ENCODE measurements at regions not wholly inside any gene's neighbourhood (a gene's known extent, or its start where the extent isn't known, plus 50 kb on each side); places are given as distances from the start of the nearest gene placed in this dataset.
A peak's percentile ranks its signal among the peaks of the same experiment; 100 is the strongest.

- Histone ChIP-seq H4K91ac (ENCODE audit: low read depth, low read length) (no peak overlapping the region), H3K4ac (ENCODE audit: low read depth, low read length) (no peak overlapping the region), H2AFZ (ENCODE audit: insufficient read depth, low read length, poor library complexity) (no peak overlapping the region), H3K9ac (ENCODE audit: low read length) (no peak overlapping the region), H3K27ac (ENCODE audit: low read depth, low read length) (no peak overlapping the region), H4K8ac (ENCODE audit: low read depth, low read length) (no peak overlapping the region), H3K4me3 (ENCODE audit: low read depth, low read length) (no peak overlapping the region), H3K79me1 (ENCODE audit: low read length) (no peaks in the 10 kb centered on the region), H3K79me2 (ENCODE audit: control insufficient read depth, insufficient read depth, low read length, poor library complexity) (no peaks in the 10 kb centered on the region), H3K23ac (ENCODE audit: low read length) (no peak overlapping the region), H3K27me3 (ENCODE audit: insufficient read depth, low read length) (no peaks in the 10 kb centered on the region), H4K12ac (ENCODE audit: low read depth, low read length) (no peak overlapping the region), H2AK5ac (ENCODE audit: low read length) (no peak overlapping the region), H3K4me2 (ENCODE audit: low read length) (no peak overlapping the region), H2BK12ac (ENCODE audit: low read length) (no peak overlapping the region), H3K14ac (ENCODE audit: low read length) (no peak overlapping the region), H3K9me3 (ENCODE audit: insufficient read depth, low read depth, low read length) (peaks cover 9% of the 10 kb centered on the region), H2BK120ac (ENCODE audit: insufficient read depth, low read length, poor library complexity) (no peak overlapping the region), H2BK5ac (ENCODE audit: low read depth, low read length, poor library complexity) (no peak overlapping the region), H3K36me3 (ENCODE audit: control insufficient read depth in 1 of 2, insufficient read depth in 2 of 2, low read length in 2 of 2) (no peaks in the 10 kb centered on the region), H3K4me1 (ENCODE audit: control insufficient read depth in 1 of 2, insufficient read depth in 2 of 2, low read length in 2 of 2) (peaks cover 0 to 9% of the 10 kb centered on the region in 2 experiments), H3K18ac (ENCODE audit: low read length) (no peak overlapping the region)
- no CpG with 5 or more reads among the region's 5 CpGs for WGBS (ENCODE audit: extremely low coverage, insufficient coverage, insufficient read length)
- no peak for DNase-seq
Measured at GRCh38 chr4:4721636-4722035, 137.8 kb upstream of the MSX1 start.

GRCh38 chr4:4720646-4721045, 138.8 kb upstream of the MSX1 start:
- Histone ChIP-seq H3K9ac (ENCODE audit: low read length) (no peak overlapping the region), H3K18ac (ENCODE audit: low read length) (no peak overlapping the region), H2BK5ac (ENCODE audit: low read depth, low read length, poor library complexity) (no peak overlapping the region), H3K23ac (ENCODE audit: low read length) (no peak overlapping the region), H3K79me2 (ENCODE audit: control insufficient read depth, insufficient read depth, low read length, poor library complexity) (no peaks in the 10 kb centered on the region), H3K14ac (ENCODE audit: low read length) (no peak overlapping the region), H3K4ac (ENCODE audit: low read depth, low read length) (no peak overlapping the region), H3K4me1 (ENCODE audit: control insufficient read depth in 1 of 2, insufficient read depth in 2 of 2, low read length in 2 of 2) (peaks cover 0 to 9% of the 10 kb centered on the region in 2 experiments), H3K4me3 (ENCODE audit: low read depth, low read length) (no peak overlapping the region), H4K91ac (ENCODE audit: low read depth, low read length) (no peak overlapping the region), H3K27me3 (ENCODE audit: insufficient read depth, low read length) (no peaks in the 10 kb centered on the region), H3K27ac (ENCODE audit: low read depth, low read length) (no peak overlapping the region), H3K36me3 (ENCODE audit: control insufficient read depth in 1 of 2, insufficient read depth in 2 of 2, low read length in 2 of 2) (no peaks in the 10 kb centered on the region), H3K79me1 (ENCODE audit: low read length) (no peaks in the 10 kb centered on the region), H2BK12ac (ENCODE audit: low read length) (no peak overlapping the region), H4K8ac (ENCODE audit: low read depth, low read length) (no peak overlapping the region), H2BK120ac (ENCODE audit: insufficient read depth, low read length, poor library complexity) (no peak overlapping the region), H2AFZ (ENCODE audit: insufficient read depth, low read length, poor library complexity) (no peak overlapping the region), H2AK5ac (ENCODE audit: low read length) (no peak overlapping the region), H3K9me3 (ENCODE audit: insufficient read depth, low read depth, low read length) (peaks cover 6% of the 10 kb centered on the region), H3K4me2 (ENCODE audit: low read length) (no peak overlapping the region), H4K12ac (ENCODE audit: low read depth, low read length) (no peak overlapping the region)
- no CpG with 5 or more reads among the region's 6 CpGs for WGBS (ENCODE audit: extremely low coverage, insufficient coverage, insufficient read length)
- DNase-seq: no peak

GRCh38 chr4:4719436-4719835, 140.0 kb upstream of the MSX1 start:
- peaks cover 0 to 9% of the 10 kb centered on the region in 2 experiments for H3K4me1 ChIP-seq (ENCODE audit: control insufficient read depth in 1 of 2, insufficient read depth in 2 of 2, low read length in 2 of 2)
- no peaks in the 10 kb centered on the region for H3K36me3 ChIP-seq (ENCODE audit: control insufficient read depth in 1 of 2, insufficient read depth in 2 of 2, low read length in 2 of 2)
- no peaks in the 10 kb centered on the region for H3K27me3 ChIP-seq (ENCODE audit: insufficient read depth, low read length)
- H3K4me2 ChIP-seq (ENCODE audit: low read length): no peak overlapping the region
- H3K14ac ChIP-seq (ENCODE audit: low read length): no peak overlapping the region
- H3K79me2 ChIP-seq (ENCODE audit: control insufficient read depth, insufficient read depth, low read length, poor library complexity): no peaks in the 10 kb centered on the region
- H4K8ac ChIP-seq (ENCODE audit: low read depth, low read length): no peak overlapping the region
- H3K9ac ChIP-seq (ENCODE audit: low read length): no peak overlapping the region
- DNase-seq: no peak
- no peak overlapping the region for H3K23ac ChIP-seq (ENCODE audit: low read length)
- peaks cover 6% of the 10 kb centered on the region for H3K9me3 ChIP-seq (ENCODE audit: insufficient read depth, low read depth, low read length)
- H4K12ac ChIP-seq (ENCODE audit: low read depth, low read length): no peak overlapping the region
- no peak overlapping the region for H2BK5ac ChIP-seq (ENCODE audit: low read depth, low read length, poor library complexity)
- H3K4me3 ChIP-seq (ENCODE audit: low read depth, low read length): no peak overlapping the region
- no peak overlapping the region for H3K18ac ChIP-seq (ENCODE audit: low read length)
- H3K27ac ChIP-seq (ENCODE audit: low read depth, low read length): no peak overlapping the region
- no peaks in the 10 kb centered on the region for H3K79me1 ChIP-seq (ENCODE audit: low read length)
- no peak overlapping the region for H3K4ac ChIP-seq (ENCODE audit: low read depth, low read length)
- no peak overlapping the region for H4K91ac ChIP-seq (ENCODE audit: low read depth, low read length)
- no CpG with 5 or more reads among the region's 4 CpGs for WGBS (ENCODE audit: extremely low coverage, insufficient coverage, insufficient read length)
- H2AK5ac ChIP-seq (ENCODE audit: low read length): no peak overlapping the region
- no peak overlapping the region for H2AFZ ChIP-seq (ENCODE audit: insufficient read depth, low read length, poor library complexity)
- H2BK12ac ChIP-seq (ENCODE audit: low read length): no peak overlapping the region
- no peak overlapping the region for H2BK120ac ChIP-seq (ENCODE audit: insufficient read depth, low read length, poor library complexity)

- Histone ChIP-seq H3K4me1 (ENCODE audit: control insufficient read depth in 1 of 2, insufficient read depth in 2 of 2, low read length in 2 of 2) (peaks cover 3 to 14% of the 10 kb centered on the region in 2 experiments), H3K36me3 (ENCODE audit: control insufficient read depth in 1 of 2, insufficient read depth in 2 of 2, low read length in 2 of 2) (no peaks in the 10 kb centered on the region), H2BK120ac (ENCODE audit: insufficient read depth, low read length, poor library complexity) (no peak overlapping the region), H2BK5ac (ENCODE audit: low read depth, low read length, poor library complexity) (no peak overlapping the region), H3K4me3 (ENCODE audit: low read depth, low read length) (no peak overlapping the region), H3K4ac (ENCODE audit: low read depth, low read length) (no peak overlapping the region), H2AK5ac (ENCODE audit: low read length) (no peak overlapping the region), H3K18ac (ENCODE audit: low read length) (no peak overlapping the region), H3K27me3 (ENCODE audit: insufficient read depth, low read length) (no peaks in the 10 kb centered on the region), H3K9me3 (ENCODE audit: insufficient read depth, low read depth, low read length) (peaks cover 2% of the 10 kb centered on the region), H4K8ac (ENCODE audit: low read depth, low read length) (no peak overlapping the region), H3K79me1 (ENCODE audit: low read length) (no peaks in the 10 kb centered on the region), H3K14ac (ENCODE audit: low read length) (no peak overlapping the region), H3K9ac (ENCODE audit: low read length) (no peak overlapping the region), H4K12ac (ENCODE audit: low read depth, low read length) (no peak overlapping the region), H2AFZ (ENCODE audit: insufficient read depth, low read length, poor library complexity) (no peak overlapping the region), H3K27ac (ENCODE audit: low read depth, low read length) (no peak overlapping the region), H3K79me2 (ENCODE audit: control insufficient read depth, insufficient read depth, low read length, poor library complexity) (no peaks in the 10 kb centered on the region), H2BK12ac (ENCODE audit: low read length) (no peak overlapping the region), H3K23ac (ENCODE audit: low read length) (no peak overlapping the region), H3K4me2 (ENCODE audit: low read length) (no peak overlapping the region), H4K91ac (ENCODE audit: low read depth, low read length) (no peak overlapping the region)
- WGBS (ENCODE audit: extremely low coverage, insufficient coverage, insufficient read length): no CpG with 5 or more reads among the region's 6 CpGs
- DNase-seq: peak in 1 of 2 donors; percentile 22
Measured at GRCh38 chr4:4717692-4718091, 141.8 kb upstream of the MSX1 start.

Data from trophoblast cell (in vitro differentiated cells and primary cell).